GM13977 (cell line): ENCODE measurements at regions not wholly inside any gene's neighbourhood (a gene's known extent, or its start where the extent isn't known, plus 50 kb on each side); places are given as distances from the start of the nearest gene placed in this dataset.

Source experiments
- DNase-seq: peaks from one replicate; pipeline ENCODE4 v3.0.0; 2012; ENCODE audit warnings: low spot score
- CTCF ChIP-seq: IDR thresholded peaks from 2 replicates; pipeline ENCODE4 v1.5.1; 2012; ENCODE audit warnings: mild to moderate bottlenecking, control low read depth; ENCODE audit not compliant: insufficient read depth; ENCODE audit errors: extremely low read depth, missing control alignments
- in situ Hi-C: fragments of 300-500 bp; cut with MboI; formaldehyde crosslinking; loops from one replicate; pipeline ENCODE4 v1.12.0; 2022; ENCODE audit warnings: low sequenced_read_pairs, low pct_unique_long_range_greater_than_20kb, mixed read lengths, inconsistent platforms; ENCODE audit not compliant: unreplicated experiment

DNA sequence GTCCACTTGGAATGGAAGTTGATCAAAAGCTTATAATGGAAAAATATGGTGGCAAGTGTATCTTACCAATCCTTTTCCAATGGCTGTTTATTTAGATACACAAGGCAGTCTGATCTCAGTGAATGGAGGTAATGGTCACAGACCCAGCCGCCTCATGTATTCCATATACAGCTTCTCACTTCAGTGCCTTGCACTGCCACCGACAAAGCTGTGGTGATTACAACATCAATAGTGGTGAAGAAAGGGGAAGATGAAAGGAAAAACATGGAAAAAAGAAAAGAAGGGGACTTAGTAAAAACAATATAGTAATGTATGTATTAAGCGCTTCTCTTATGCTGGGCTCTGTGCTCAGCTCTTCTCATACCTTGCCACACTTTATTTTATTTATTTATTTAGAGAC lies 297.3 kb upstream of the RASA1 start:
- DNase-seq: no peak
- no peak for TF ChIP-seq CTCF
- in situ Hi-C loops: no loop called here

DNA sequence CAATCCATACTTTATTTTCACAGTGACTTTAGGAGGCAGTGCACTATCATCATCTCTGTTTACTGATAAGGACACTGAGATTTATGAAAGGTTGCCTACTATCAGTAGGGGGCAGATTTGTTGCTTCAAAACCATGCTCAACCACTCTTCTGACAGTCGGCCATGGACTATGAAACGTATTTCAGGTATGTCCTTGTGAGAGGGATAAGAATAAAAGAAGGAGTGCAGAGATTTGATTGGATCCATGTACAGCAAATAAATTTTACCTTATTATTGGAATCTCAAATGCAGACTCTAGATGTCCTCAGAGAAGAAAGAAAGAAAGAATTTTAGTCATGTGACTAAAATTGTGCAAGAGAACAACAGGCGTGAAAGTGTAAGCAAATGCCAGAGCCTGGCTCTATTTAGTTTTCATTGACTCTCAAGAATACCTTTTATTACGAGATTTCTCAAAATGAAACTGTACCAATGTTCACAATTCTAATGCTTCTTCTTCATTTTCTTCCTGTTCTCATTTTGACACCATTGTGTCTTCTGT lies 296.6 kb upstream of the RASA1 start:
- DNase-seq: peak; percentile 2
- peak; percentile 31 for TF ChIP-seq CTCF
- in situ Hi-C loops: no loop called here

GRCh38 chr5:86974955-86975354 lies 292.7 kb upstream of the RASA1 start:
- DNase-seq: no peak
- no peak for TF ChIP-seq CTCF
- in situ Hi-C loops: no loop called here

DNA sequence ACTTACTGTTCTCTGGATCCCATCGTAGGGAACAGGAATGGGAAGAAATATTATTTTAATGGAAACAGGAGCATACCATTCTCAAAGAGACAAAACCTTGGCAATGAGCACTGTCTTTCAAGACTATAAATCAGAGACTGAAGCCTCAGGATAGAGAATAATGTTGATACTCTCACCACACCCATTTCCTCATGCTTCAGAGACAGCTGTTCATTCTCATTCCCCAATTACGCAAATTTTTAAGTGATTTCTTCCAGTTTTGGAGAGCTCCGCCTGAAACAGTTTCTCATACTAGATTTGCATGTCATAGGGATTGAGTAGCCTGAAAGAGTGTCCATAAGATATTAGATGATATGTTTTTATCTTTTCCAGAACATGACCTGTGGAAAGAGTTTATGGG lies 290.5 kb upstream of the RASA1 start:
- in situ Hi-C loops: no loop called here
- no peak for DNase-seq

GRCh38 chr5:86977808-86978207 lies 289.9 kb upstream of the RASA1 start:
- no peak for DNase-seq
- in situ Hi-C loops: no loop called here
- no peak for TF ChIP-seq CTCF

More for the DNA sequence above, 290.5 kb upstream of the RASA1 start:
- no peak for TF ChIP-seq CTCF

DNA sequence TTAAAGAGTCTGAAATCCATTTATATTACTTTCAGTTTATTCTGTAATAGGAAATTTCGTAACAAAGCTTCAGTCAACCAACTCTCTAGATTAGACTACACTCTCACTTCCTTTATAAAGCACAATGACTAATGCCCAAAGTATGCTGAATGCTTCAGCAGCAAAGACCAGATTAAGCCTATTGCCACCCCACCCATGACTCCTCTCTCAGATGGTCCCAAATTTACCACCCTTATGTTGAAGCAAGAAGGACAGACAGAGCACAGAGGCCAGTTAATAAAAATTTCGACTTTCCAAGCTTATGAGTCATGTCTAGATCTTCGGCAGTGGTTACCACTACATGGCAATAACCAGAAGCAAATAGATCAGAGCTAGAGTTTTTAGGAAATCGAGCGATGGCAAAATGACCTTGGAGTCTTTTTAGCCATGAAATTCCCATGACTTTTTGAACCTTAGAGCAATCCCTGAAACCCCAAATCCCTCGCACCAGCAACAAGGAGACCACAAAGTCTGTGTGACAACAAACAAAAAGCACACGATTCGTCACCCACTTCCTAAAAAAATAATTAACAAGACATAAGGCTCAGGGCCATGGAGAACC lies 287.8 kb upstream of the RASA1 start:
- TF ChIP-seq CTCF: no peak
- no peak for DNase-seq
- in situ Hi-C loops: no loop called here
